Nephron (organoid): ENCODE measurements at regions not wholly inside any gene's neighbourhood (a gene's known extent, or its start where the extent isn't known, plus 50 kb on each side); places are given as distances from the start of the nearest gene placed in this dataset.

Experiments used
- H3K27ac Mint-ChIP-seq, 3 experiments: 2 replicates each; pipeline ENCODE4 v1.8.0; 2020; ENCODE audit warnings: mixed read lengths in 3 of 3, mild to moderate bottlenecking in 2 of 3, moderate library complexity in 1 of 3
- H3K27me3 Mint-ChIP-seq: 2 replicates; pipeline ENCODE4 v1.8.0; 2021; ENCODE audit warnings: low read depth, mild to moderate bottlenecking, moderate library complexity, mixed read lengths
- H3K36me3 Mint-ChIP-seq: 2 replicates; pipeline ENCODE4 v1.8.0; 2020; ENCODE audit warnings: low read depth, mixed read lengths
- H3K4me1 Mint-ChIP-seq: 2 replicates; pipeline ENCODE4 v1.8.0; 2020; ENCODE audit warnings: mixed read lengths
- H3K4me3 Mint-ChIP-seq, 3 experiments: 2 replicates each; pipeline ENCODE4 v1.8.0; 2020; ENCODE audit warnings: mild to moderate bottlenecking in 3 of 3, mixed read lengths in 3 of 3, moderate library complexity in 2 of 3
- H3K9me3 Mint-ChIP-seq: 2 replicates; pipeline ENCODE4 v1.8.0; 2020; ENCODE audit warnings: mixed read lengths
- CTCF ChIP-seq, 3 experiments: fragments of 200-600 bp; sonication (generic); IDR thresholded peaks; one replicate each; pipeline ENCODE4 v1.5.0; 2021; ENCODE audit warnings: antibody characterized with exemption in 3 of 3; ENCODE audit not compliant: unreplicated experiment in 3 of 3

GRCh38 chr18:37987901-37988300 lies 422.3 kb upstream of the CELF4 start:
- H3K27me3 Mint-ChIP-seq, result no peaks in the 10 kb centered on the region
- no peaks in the 10 kb centered on the region for H3K4me1 Mint-ChIP-seq
- no peaks in the 10 kb centered on the region for H3K36me3 Mint-ChIP-seq
- H3K4me3 Mint-ChIP-seq, result no peak overlapping the region
- no peaks in the 10 kb centered on the region for H3K9me3 Mint-ChIP-seq
- H3K27ac Mint-ChIP-seq, result no peak overlapping the region
- no peak for TF ChIP-seq CTCF (IDR thresholded peaks at IDR 0.05; ENCODE audit: unreplicated experiment in 3 of 3)

- TF ChIP-seq CTCF (IDR thresholded peaks at IDR 0.05; ENCODE audit: unreplicated experiment in 3 of 3), result no peak
- H3K36me3 Mint-ChIP-seq, result no peaks in the 10 kb centered on the region
- no peaks in the 10 kb centered on the region for H3K4me1 Mint-ChIP-seq
- H3K27ac Mint-ChIP-seq, result no peak overlapping the region
- no peaks in the 10 kb centered on the region for H3K27me3 Mint-ChIP-seq
- H3K9me3 Mint-ChIP-seq, result no peaks in the 10 kb centered on the region
- H3K4me3 Mint-ChIP-seq, result no peak overlapping the region
These were observed 421.1 kb upstream of the CELF4 start for GRCh38 chr18:37986665-37987064.

- TF ChIP-seq CTCF (IDR thresholded peaks at IDR 0.05; ENCODE audit: unreplicated experiment in 3 of 3), result no peak
- no peak overlapping the region for H3K4me3 Mint-ChIP-seq
- H3K4me1 Mint-ChIP-seq, result no peaks in the 10 kb centered on the region
- no peaks in the 10 kb centered on the region for H3K36me3 Mint-ChIP-seq
- no peak overlapping the region for H3K27ac Mint-ChIP-seq
- H3K27me3 Mint-ChIP-seq, result no peaks in the 10 kb centered on the region
- no peaks in the 10 kb centered on the region for H3K9me3 Mint-ChIP-seq
These were observed 419.5 kb upstream of the CELF4 start for GRCh38 chr18:37985126-37985525.

- no peak for TF ChIP-seq CTCF (IDR thresholded peaks at IDR 0.05; ENCODE audit: unreplicated experiment in 3 of 3)
- no peak overlapping the region for H3K4me3 Mint-ChIP-seq
- H3K4me1 Mint-ChIP-seq, result no peaks in the 10 kb centered on the region
- no peaks in the 10 kb centered on the region for H3K36me3 Mint-ChIP-seq
- no peaks in the 10 kb centered on the region for H3K27me3 Mint-ChIP-seq
- no peak overlapping the region for H3K27ac Mint-ChIP-seq
- peaks cover 8% of the 10 kb centered on the region for H3K9me3 Mint-ChIP-seq
These were observed 415.0 kb upstream of the CELF4 start for GRCh38 chr18:37980556-37980955.

- H3K4me3 Mint-ChIP-seq, result no peak overlapping the region
- no peaks in the 10 kb centered on the region for H3K4me1 Mint-ChIP-seq
- no peaks in the 10 kb centered on the region for H3K27me3 Mint-ChIP-seq
- H3K9me3 Mint-ChIP-seq, result peaks cover 20% of the 10 kb centered on the region
- TF ChIP-seq CTCF (IDR thresholded peaks at IDR 0.05; ENCODE audit: unreplicated experiment in 3 of 3), result no peak
- no peaks in the 10 kb centered on the region for H3K36me3 Mint-ChIP-seq
- no peak overlapping the region for H3K27ac Mint-ChIP-seq
These were observed 409.8 kb upstream of the CELF4 start for GRCh38 chr18:37975446-37975845.

- Mint-ChIP-seq H3K36me3 (no peaks in the 10 kb centered on the region), H3K27me3 (no peaks in the 10 kb centered on the region), H3K4me1 (no peaks in the 10 kb centered on the region), H3K4me3 (no peak overlapping the region), H3K9me3 (no peaks in the 10 kb centered on the region), H3K27ac (no peak overlapping the region)
- no peak for TF ChIP-seq CTCF (IDR thresholded peaks at IDR 0.05; ENCODE audit: unreplicated experiment in 3 of 3)
These were observed 401.7 kb upstream of the CELF4 start for GRCh38 chr18:37967261-37967660.
